IPS DF 4.7 (cell line): ENCODE measurements at regions not wholly inside any gene's neighbourhood (a gene's known extent, or its start where the extent isn't known, plus 50 kb on each side); places are given as distances from the start of the nearest gene placed in this dataset.
"Not testable (repeated sequence)": the region's sequence is repeated elsewhere in the genome, so short reads cannot be mapped to it uniquely, and the experiment has no call there.

Experiments
- DNase-seq: peaks from one replicate; pipeline ENCODE4 v3.0.0-alpha.2; 2013; ENCODE audit warnings: low spot score; ENCODE audit errors: extremely low read depth

GRCh38 chr2:62410926-62411456 is 95.0 kb downstream of the TMEM17 start:
- no peak for DNase-seq

- DNase-seq: no peak
Observed at GRCh38 chr2:62410015-62410453, 96.0 kb downstream of the TMEM17 start.

- no peak for DNase-seq
Observed at GRCh38 chr2:62409442-62409841, 96.6 kb downstream of the TMEM17 start.

GRCh38 chr2:62408241-62408677 is 97.7 kb downstream of the TMEM17 start:
- no peak for DNase-seq

GRCh38 chr2:62407838-62408237 is 98.2 kb downstream of the TMEM17 start:
- DNase-seq: no peak

- no peak for DNase-seq
Observed at GRCh38 chr2:62407401-62407800, 98.6 kb downstream of the TMEM17 start.

- DNase-seq: no peak
Observed at GRCh38 chr2:62406573-62407043, 99.4 kb downstream of the TMEM17 start.

- no peak for DNase-seq
Observed at GRCh38 chr2:62404913-62405312, 101.1 kb downstream of the TMEM17 start.

GRCh38 chr2:62402156-62402555 is 103.8 kb downstream of the TMEM17 start:
- no peak for DNase-seq

GRCh38 chr2:62398356-62398755 is 107.6 kb downstream of the TMEM17 start:
- DNase-seq: no peak

GRCh38 chr2:62396880-62397279 is 109.1 kb downstream of the TMEM17 start:
- no peak for DNase-seq

- no peak for DNase-seq
Observed at GRCh38 chr2:62393293-62393692, 112.7 kb downstream of the TMEM17 start.

- no peak for DNase-seq
Observed at GRCh38 chr2:62391696-62392095, 114.3 kb downstream of the TMEM17 start.

- DNase-seq: not testable (repeated sequence)
Observed at GRCh38 chr2:62386378-62386777, 119.6 kb downstream of the TMEM17 start.

GRCh38 chr2:62383846-62384245 is 122.1 kb downstream of the TMEM17 start:
- no peak for DNase-seq

GRCh38 chr2:62382757-62383156 is 123.2 kb downstream of the TMEM17 start:
- DNase-seq: no peak

GRCh38 chr2:62382122-62382521 is 123.9 kb downstream of the TMEM17 start:
- no peak for DNase-seq

- no peak for DNase-seq
Observed at GRCh38 chr2:62381656-62382055, 124.3 kb downstream of the TMEM17 start.

- no peak for DNase-seq
Observed at GRCh38 chr2:62379566-62379965, 126.4 kb downstream of the TMEM17 start.

- DNase-seq: no peak
Observed at GRCh38 chr2:62375113-62375420, 130.9 kb downstream of the TMEM17 start.

GRCh38 chr2:62374301-62375112 is 131.5 kb downstream of the TMEM17 start:
- DNase-seq: no peak

- no peak for DNase-seq
Observed at GRCh38 chr2:62372824-62373223, 133.2 kb downstream of the TMEM17 start.
